ENCODE measurements at regions not wholly inside any gene's neighbourhood (a gene's known extent, or its start where the extent isn't known, plus 50 kb on each side); places are given as distances from the start of the nearest gene placed in this dataset.
A peak's percentile ranks its signal among the peaks of the same experiment; 100 is the strongest.

DNA sequence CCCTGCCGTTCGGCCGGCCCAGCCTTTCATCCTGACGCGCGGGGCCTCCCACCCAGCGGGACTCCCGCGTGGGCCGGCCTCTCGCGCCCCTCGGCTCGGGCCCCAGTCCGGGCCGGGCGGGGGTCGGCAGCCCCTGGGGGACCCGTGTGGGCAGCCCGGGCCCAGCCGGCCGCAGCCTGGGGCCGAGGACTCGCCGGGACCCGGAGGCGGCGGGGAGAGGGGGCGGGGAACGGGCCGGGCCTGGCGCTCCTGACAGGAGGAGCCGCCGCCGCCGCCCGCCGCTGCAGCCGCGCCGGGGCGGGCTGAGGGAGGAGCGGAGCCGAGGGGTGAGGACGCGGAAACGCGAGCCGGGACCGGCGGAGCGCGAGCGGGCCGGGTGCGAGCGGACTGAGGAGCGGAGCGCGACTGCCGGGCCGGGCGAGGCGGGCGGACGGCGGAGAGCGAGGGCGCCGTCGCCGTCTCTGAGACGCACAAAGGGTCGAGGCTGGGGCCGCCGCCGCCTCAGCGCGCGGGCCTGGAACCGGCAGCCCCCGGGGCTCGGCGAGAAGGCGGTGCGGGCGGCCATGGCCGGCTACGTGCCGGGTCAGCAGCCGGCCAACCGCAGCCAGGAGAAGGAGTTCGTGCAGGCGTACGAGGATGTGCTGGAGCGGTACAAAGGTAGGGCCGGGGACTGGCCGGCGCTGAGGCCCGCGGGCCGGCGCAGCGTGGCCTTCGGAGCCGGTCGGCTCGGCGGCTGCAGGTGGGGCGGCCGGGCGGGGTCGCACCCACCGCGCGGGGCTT, 79.1 kb downstream of the NDUFS5 start:
- H3K36me3 ChIP-seq (ENCODE audit: control insufficient read depth in 2 of 2, insufficient read depth in 1 of 2, low read length in 2 of 2) = no peaks in the 10 kb centered on the region
- peak overlapping the region; percentile 72 for H3K4me3 ChIP-seq (ENCODE audit: low read depth, low read length)
- H3K9me3 ChIP-seq (ENCODE audit: control insufficient read depth, insufficient read depth, low read depth, low read length) = no peaks in the 10 kb centered on the region
- peaks cover 18% of the 10 kb centered on the region for H3K4me1 ChIP-seq (ENCODE audit: control insufficient read depth, insufficient read depth, low read length)
- ChIA-PET CTCF (interaction anchor here (0.5 to 4.8 kb wide), 6 partner anchors 22 to 1606 kb away, joined by 3 to 62 read pairs (median 23); no protein-coding TSS in a partner anchor), POLR2A (interaction anchor here (0.5 to 2.0 kb wide), 11 partner anchors 22 to 470 kb away, joined by 3 to 14 read pairs (median 4); partner anchors contain the start of gene RRAGC)
- H3K27ac ChIP-seq (ENCODE audit: extremely low read depth, low read depth, low read length) = peak overlapping the region; percentile 95
- TF ChIP-seq ZNF239 (tag by site-specific recombination; IDR thresholded peaks at IDR 0.05) (no peak), MEIS1 (CRISPR knock-in tag; IDR thresholded peaks at IDR 0.05; ENCODE audit: borderline replicate concordance) (no peak), ZNF76 (tag by site-specific recombination; IDR thresholded peaks at IDR 0.05; ENCODE audit: borderline replicate concordance, low read depth) (no peak), ZNF660 (tag by site-specific recombination; IDR thresholded peaks at IDR 0.05) (peak; percentile 67; the same call in 1 of the 2 replicates), ZNF626 (tag by site-specific recombination; IDR thresholded peaks at IDR 0.05) (no peak), ZNF785 (tag by site-specific recombination; IDR thresholded peaks at IDR 0.05) (no peak), ZNF248 (tag by site-specific recombination; IDR thresholded peaks at IDR 0.05) (no peak), KLF7 (tag by site-specific recombination; IDR thresholded peaks at IDR 0.05; ENCODE audit: borderline replicate concordance) (no peak), ZNF138 (tag by site-specific recombination; IDR thresholded peaks at IDR 0.05; ENCODE audit: borderline replicate concordance) (no peak), KLF10 (tag by site-specific recombination; IDR thresholded peaks at IDR 0.05) (0 out of 2 replicates have a peak, but pooled peaks have one; percentile 23), ZNF530 (tag by site-specific recombination; IDR thresholded peaks at IDR 0.05; ENCODE audit: low read depth) (no peak), ZFHX2 (tag by site-specific recombination; conservative IDR thresholded peaks at IDR 0.05) (peak; percentile 48), ZNF514 (tag by site-specific recombination; IDR thresholded peaks at IDR 0.05) (no peak), ZSCAN16 (tag by site-specific recombination; IDR thresholded peaks at IDR 0.05) (no peak), HOXD13 (CRISPR knock-in tag; IDR thresholded peaks at IDR 0.05; ENCODE audit: borderline replicate concordance) (no peak), IKZF3 (tag by site-specific recombination; IDR thresholded peaks at IDR 0.05) (0 out of 2 replicates have a peak, but pooled peaks have one; percentile 12), BCL11B (tag by site-specific recombination; IDR thresholded peaks at IDR 0.05; ENCODE audit: low read depth) (no peak), ZNF792 (tag by site-specific recombination; IDR thresholded peaks at IDR 0.05) (no peak), ZSCAN30 (tag by site-specific recombination; IDR thresholded peaks at IDR 0.05) (peak; percentile 56; the same call in 1 of the 2 replicates), ZNF16 (tag by site-specific recombination; IDR thresholded peaks at IDR 0.05; ENCODE audit: low read depth) (no peak)
- TF ChIP-seq, protein P1, sequence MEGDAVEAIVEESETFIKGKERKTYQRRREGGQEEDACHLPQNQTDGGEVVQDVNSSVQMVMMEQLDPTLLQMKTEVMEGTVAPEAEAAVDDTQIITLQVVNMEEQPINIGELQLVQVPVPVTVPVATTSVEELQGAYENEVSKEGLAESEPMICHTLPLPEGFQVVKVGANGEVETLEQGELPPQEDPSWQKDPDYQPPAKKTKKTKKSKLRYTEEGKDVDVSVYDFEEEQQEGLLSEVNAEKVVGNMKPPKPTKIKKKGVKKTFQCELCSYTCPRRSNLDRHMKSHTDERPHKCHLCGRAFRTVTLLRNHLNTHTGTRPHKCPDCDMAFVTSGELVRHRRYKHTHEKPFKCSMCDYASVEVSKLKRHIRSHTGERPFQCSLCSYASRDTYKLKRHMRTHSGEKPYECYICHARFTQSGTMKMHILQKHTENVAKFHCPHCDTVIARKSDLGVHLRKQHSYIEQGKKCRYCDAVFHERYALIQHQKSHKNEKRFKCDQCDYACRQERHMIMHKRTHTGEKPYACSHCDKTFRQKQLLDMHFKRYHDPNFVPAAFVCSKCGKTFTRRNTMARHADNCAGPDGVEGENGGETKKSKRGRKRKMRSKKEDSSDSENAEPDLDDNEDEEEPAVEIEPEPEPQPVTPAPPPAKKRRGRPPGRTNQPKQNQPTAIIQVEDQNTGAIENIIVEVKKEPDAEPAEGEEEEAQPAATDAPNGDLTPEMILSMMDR (tag by site-specific recombination; IDR thresholded peaks at IDR 0.05) = no peak
- TF ChIP-seq, protein P2, sequence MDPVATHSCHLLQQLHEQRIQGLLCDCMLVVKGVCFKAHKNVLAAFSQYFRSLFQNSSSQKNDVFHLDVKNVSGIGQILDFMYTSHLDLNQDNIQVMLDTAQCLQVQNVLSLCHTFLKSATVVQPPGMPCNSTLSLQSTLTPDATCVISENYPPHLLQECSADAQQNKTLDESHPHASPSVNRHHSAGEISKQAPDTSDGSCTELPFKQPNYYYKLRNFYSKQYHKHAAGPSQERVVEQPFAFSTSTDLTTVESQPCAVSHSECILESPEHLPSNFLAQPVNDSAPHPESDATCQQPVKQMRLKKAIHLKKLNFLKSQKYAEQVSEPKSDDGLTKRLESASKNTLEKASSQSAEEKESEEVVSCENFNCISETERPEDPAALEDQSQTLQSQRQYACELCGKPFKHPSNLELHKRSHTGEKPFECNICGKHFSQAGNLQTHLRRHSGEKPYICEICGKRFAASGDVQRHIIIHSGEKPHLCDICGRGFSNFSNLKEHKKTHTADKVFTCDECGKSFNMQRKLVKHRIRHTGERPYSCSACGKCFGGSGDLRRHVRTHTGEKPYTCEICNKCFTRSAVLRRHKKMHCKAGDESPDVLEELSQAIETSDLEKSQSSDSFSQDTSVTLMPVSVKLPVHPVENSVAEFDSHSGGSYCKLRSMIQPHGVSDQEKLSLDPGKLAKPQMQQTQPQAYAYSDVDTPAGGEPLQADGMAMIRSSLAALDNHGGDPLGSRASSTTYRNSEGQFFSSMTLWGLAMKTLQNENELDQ (tag by site-specific recombination; IDR thresholded peaks at IDR 0.05; ENCODE audit: low read depth) = no peak
- TF ChIP-seq, protein P3, sequence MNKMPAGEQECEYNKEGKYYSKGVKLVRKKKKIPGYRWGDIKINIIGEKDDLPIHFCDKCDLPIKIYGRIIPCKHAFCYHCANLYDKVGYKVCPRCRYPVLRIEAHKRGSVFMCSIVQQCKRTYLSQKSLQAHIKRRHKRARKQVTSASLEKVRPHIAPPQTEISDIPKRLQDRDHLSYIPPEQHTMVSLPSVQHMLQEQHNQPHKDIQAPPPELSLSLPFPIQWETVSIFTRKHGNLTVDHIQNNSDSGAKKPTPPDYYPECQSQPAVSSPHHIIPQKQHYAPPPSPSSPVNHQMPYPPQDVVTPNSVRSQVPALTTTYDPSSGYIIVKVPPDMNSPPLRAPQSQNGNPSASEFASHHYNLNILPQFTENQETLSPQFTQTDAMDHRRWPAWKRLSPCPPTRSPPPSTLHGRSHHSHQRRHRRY (tag by site-specific recombination; IDR thresholded peaks at IDR 0.05) = no peak
- TF ChIP-seq, protein P4, sequence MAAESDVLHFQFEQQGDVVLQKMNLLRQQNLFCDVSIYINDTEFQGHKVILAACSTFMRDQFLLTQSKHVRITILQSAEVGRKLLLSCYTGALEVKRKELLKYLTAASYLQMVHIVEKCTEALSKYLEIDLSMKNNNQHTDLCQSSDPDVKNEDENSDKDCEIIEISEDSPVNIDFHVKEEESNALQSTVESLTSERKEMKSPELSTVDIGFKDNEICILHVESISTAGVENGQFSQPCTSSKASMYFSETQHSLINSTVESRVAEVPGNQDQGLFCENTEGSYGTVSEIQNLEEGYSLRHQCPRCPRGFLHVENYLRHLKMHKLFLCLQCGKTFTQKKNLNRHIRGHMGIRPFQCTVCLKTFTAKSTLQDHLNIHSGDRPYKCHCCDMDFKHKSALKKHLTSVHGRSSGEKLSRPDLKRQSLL (tag by site-specific recombination; IDR thresholded peaks at IDR 0.05) = 0 out of 2 replicates have a peak, but pooled peaks have one; percentile 1
- TF ChIP-seq, protein P5, sequence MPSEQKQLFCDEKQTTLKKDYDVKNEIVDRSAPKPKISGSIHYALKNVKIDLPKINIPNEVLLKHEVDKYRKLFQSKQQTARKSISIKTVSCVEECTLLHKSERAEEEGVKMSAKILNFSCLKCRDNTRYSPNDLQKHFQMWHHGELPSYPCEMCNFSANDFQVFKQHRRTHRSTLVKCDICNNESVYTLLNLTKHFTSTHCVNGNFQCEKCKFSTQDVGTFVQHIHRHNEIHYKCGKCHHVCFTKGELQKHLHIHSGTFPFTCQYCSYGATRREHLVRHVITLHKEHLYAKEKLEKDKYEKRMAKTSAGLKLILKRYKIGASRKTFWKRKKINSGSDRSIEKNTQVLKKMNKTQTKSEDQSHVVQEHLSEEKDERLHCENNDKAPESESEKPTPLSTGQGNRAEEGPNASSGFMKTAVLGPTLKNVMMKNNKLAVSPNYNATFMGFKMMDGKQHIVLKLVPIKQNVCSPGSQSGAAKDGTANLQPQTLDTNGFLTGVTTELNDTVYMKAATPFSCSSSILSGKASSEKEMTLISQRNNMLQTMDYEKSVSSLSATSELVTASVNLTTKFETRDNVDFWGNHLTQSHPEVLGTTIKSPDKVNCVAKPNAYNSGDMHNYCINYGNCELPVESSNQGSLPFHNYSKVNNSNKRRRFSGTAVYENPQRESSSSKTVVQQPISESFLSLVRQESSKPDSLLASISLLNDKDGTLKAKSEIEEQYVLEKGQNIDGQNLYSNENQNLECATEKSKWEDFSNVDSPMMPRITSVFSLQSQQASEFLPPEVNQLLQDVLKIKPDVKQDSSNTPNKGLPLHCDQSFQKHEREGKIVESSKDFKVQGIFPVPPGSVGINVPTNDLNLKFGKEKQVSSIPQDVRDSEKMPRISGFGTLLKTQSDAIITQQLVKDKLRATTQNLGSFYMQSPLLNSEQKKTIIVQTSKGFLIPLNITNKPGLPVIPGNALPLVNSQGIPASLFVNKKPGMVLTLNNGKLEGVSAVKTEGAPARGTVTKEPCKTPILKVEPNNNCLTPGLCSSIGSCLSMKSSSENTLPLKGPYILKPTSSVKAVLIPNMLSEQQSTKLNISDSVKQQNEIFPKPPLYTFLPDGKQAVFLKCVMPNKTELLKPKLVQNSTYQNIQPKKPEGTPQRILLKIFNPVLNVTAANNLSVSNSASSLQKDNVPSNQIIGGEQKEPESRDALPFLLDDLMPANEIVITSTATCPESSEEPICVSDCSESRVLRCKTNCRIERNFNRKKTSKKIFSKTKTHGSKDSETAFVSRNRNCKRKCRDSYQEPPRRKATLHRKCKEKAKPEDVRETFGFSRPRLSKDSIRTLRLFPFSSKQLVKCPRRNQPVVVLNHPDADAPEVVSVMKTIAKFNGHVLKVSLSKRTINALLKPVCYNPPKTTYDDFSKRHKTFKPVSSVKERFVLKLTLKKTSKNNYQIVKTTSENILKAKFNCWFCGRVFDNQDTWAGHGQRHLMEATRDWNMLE (tag by site-specific recombination; conservative IDR thresholded peaks at IDR 0.05; ENCODE audit: low read depth) = no peak
